NCI-H748 treated with DMSO at 0.1 percent for 48 hours (cell line): ENCODE measurements at regions not wholly inside any gene's neighbourhood (a gene's known extent, or its start where the extent isn't known, plus 50 kb on each side); places are given as distances from the start of the nearest gene placed in this dataset.
"Not testable (repeated sequence)": the region's sequence is repeated elsewhere in the genome, so short reads cannot be mapped to it uniquely, and the experiment has no call there.

ENCODE experiments used
- DNase-seq: peaks from one replicate; lab custom pipeline; 2025; lab: John Stamatoyannopoulos, UW

- DNase-seq, result no peak
Measured at GRCh38 chr1:38179483-38179882, 132.9 kb upstream of the POU3F1 start.

GRCh38 chr1:38178216-38178615 is 131.6 kb upstream of the POU3F1 start:
- no peak for DNase-seq

- no peak for DNase-seq
Measured at GRCh38 chr1:38175121-38175520, 128.5 kb upstream of the POU3F1 start.

GRCh38 chr1:38173848-38174247 is 127.3 kb upstream of the POU3F1 start:
- DNase-seq, result no peak

GRCh38 chr1:38173157-38173831 is 126.7 kb upstream of the POU3F1 start:
- DNase-seq, result no peak

GRCh38 chr1:38169121-38169520 is 122.5 kb upstream of the POU3F1 start:
- no peak for DNase-seq

GRCh38 chr1:38168365-38168764 is 121.8 kb upstream of the POU3F1 start:
- DNase-seq, result no peak

GRCh38 chr1:38166461-38166860 is 119.9 kb upstream of the POU3F1 start:
- DNase-seq, result no peak

- no peak for DNase-seq
Measured at GRCh38 chr1:38153778-38154470, 107.3 kb upstream of the POU3F1 start.

GRCh38 chr1:38153066-38153777 is 106.6 kb upstream of the POU3F1 start:
- DNase-seq, result no peak

- peak; percentile 79 for DNase-seq
Measured at GRCh38 chr1:38152351-38153065, 105.9 kb upstream of the POU3F1 start.

- DNase-seq, result no peak
Measured at GRCh38 chr1:38151399-38151798, 104.8 kb upstream of the POU3F1 start.

- DNase-seq, result not testable (repeated sequence)
Measured at GRCh38 chr1:38146079-38146478, 99.5 kb upstream of the POU3F1 start.

GRCh38 chr1:38142606-38143005 is 96.0 kb upstream of the POU3F1 start:
- DNase-seq, result no peak

GRCh38 chr1:38141483-38141882 is 94.9 kb upstream of the POU3F1 start:
- DNase-seq, result no peak

GRCh38 chr1:38139738-38140487 is 93.3 kb upstream of the POU3F1 start:
- DNase-seq, result no peak

GRCh38 chr1:38138498-38139233 is 92.1 kb upstream of the POU3F1 start:
- DNase-seq, result no peak

GRCh38 chr1:38137164-38137563 is 90.6 kb upstream of the POU3F1 start:
- DNase-seq, result no peak

GRCh38 chr1:38135625-38136414 is 89.2 kb upstream of the POU3F1 start:
- DNase-seq, result no peak

- no peak for DNase-seq
Measured at GRCh38 chr1:38134294-38134755, 87.7 kb upstream of the POU3F1 start.
